GM12878 (cell line): ENCODE measurements at regions not wholly inside any gene's neighbourhood (a gene's known extent, or its start where the extent isn't known, plus 50 kb on each side); places are given as distances from the start of the nearest gene placed in this dataset.

ENCODE experiments used
- ATAC-seq: fragments of 200-7000 bp; cut with Tn5 transposase; 3 replicates; pipeline ENCODE4 v1.9.1; 2020; ENCODE audit warnings: mild to moderate bottlenecking, moderate library complexity
- BruUV-seq: library from RNA; stranded (reverse); fragments of 400-500 nt; replicated peaks from 2 replicates; lab custom pipeline; 2021; lab: Mats Ljungman, UMichigan
- CTCF ChIA-PET: fragments of 300-600 bp; sonication (Branson Sonifier 250); formaldehyde crosslinking; extraction: SDS; loops from one replicate; lab custom pipeline; 2021; ENCODE audit warnings: inconsistent platforms; lab: Yijun Ruan, JAX
- POLR2A ChIA-PET: fragments of 350-600 bp; formaldehyde crosslinking; extraction: SDS; loops from one replicate; lab custom pipeline; 2021; ENCODE audit warnings: inconsistent platforms; lab: Charles Lee
- RAD21 ChIA-PET: fragments of 300-600 bp; sonication (Branson Sonifier 250); formaldehyde crosslinking; loops from one replicate; lab custom pipeline; 2023; ENCODE audit warnings: antibody characterized with exemption; ENCODE audit not compliant: unreplicated experiment; lab: Charles Lee
- SMC1A ChIA-PET: fragments of 300-600 bp; sonication (Branson Sonifier 250); formaldehyde crosslinking; loops from one replicate; lab custom pipeline; 2023; ENCODE audit not compliant: unreplicated experiment, uncharacterized antibody; lab: Charles Lee
- DNase-seq: peaks from one replicate; pipeline ENCODE4 v3.0.0-alpha.2; 2011; ENCODE audit warnings: low read depth, low spot score
- FAIRE-seq: peaks from 3 replicates; lab custom pipeline; 2011; peaks lifted over from hg19 to GRCh38; lab: Jason Lieb, UNC
- H2AFZ ChIP-seq: 2 replicates; pipeline ENCODE4 v1.6.0; 2011; ENCODE audit warnings: low read depth, low read length, control low read depth; ENCODE audit not compliant: control insufficient read depth
- H3K27ac ChIP-seq: 2 replicates; pipeline ENCODE4 v1.5.1; 2011; ENCODE audit warnings: control low read depth; ENCODE audit not compliant: control insufficient read depth, insufficient read depth
- H3K27me3 ChIP-seq, 2 experiments: replicated peaks in 1 of 2; 2 replicates each; pipeline versions ENCODE4 v1.6.0 to v1.6.1; 2011; ENCODE audit warnings: low read length in 1 of 2; ENCODE audit not compliant: control insufficient read depth in 2 of 2, insufficient read depth in 2 of 2
- H3K36me3 ChIP-seq, 2 experiments: 2 replicates each; pipeline ENCODE4 v1.5.1; 2011; ENCODE audit warnings: low read length in 1 of 2; ENCODE audit not compliant: control insufficient read depth in 2 of 2, insufficient read depth in 2 of 2
- H3K4me1 ChIP-seq: 2 replicates; pipeline ENCODE4 v1.6.1; 2011; ENCODE audit warnings: mild to moderate bottlenecking, low read length, moderate library complexity, mixed read lengths; ENCODE audit not compliant: control insufficient read depth, insufficient read depth
- H3K4me2 ChIP-seq: 2 replicates; pipeline ENCODE4 v1.6.0; 2011; ENCODE audit warnings: control low read depth; ENCODE audit not compliant: control insufficient read depth, insufficient read depth
- H3K4me3 ChIP-seq: fragments of 200-600 bp; sonication (generic); 2 replicates; pipeline ENCODE4 v1.5.1; 2016
- H3K79me2 ChIP-seq: 2 replicates; pipeline ENCODE4 v1.6.0; 2011; ENCODE audit warnings: low read length; ENCODE audit not compliant: control insufficient read depth, insufficient read depth
- H3K9ac ChIP-seq: 2 replicates; pipeline ENCODE4 v1.8.0; 2011; ENCODE audit warnings: low read length, control low read depth, mixed read lengths; ENCODE audit not compliant: control insufficient read depth, insufficient read depth
- H3K9me3 ChIP-seq: replicated peaks from 3 replicates; pipeline ENCODE4 v1.5.1; 2011; ENCODE audit warnings: mild to moderate bottlenecking, low read length; ENCODE audit not compliant: control insufficient read depth, insufficient read depth
- H4K20me1 ChIP-seq: 2 replicates; pipeline ENCODE4 v1.6.0; 2011; ENCODE audit not compliant: control insufficient read depth, insufficient read depth
- ATF3 ChIP-seq: IDR thresholded peaks from 2 replicates; pipeline ENCODE4 v1.6.1; 2011; ENCODE audit warnings: low read depth, mild to moderate bottlenecking, low read length, moderate library complexity, borderline replicate concordance; ENCODE audit errors: extremely low read depth
- ATF7 ChIP-seq: fragments of 450-650 bp; IDR thresholded peaks from 2 replicates; pipeline ENCODE4 v1.6.1; 2016; ENCODE audit warnings: low read depth, mild to moderate bottlenecking
- CHD1 ChIP-seq: IDR thresholded peaks from 2 replicates; pipeline ENCODE4 v1.6.1; 2012; ENCODE audit warnings: low read depth, low read length, improper control_type of control experiment
- CREM ChIP-seq: IDR thresholded peaks from 2 replicates; pipeline ENCODE4 v1.6.1; 2014; ENCODE audit warnings: antibody characterized with exemption, low read depth
- E4F1 ChIP-seq: fragments of 450-650 bp; IDR thresholded peaks from 2 replicates; pipeline ENCODE4 v1.6.1; 2018; ENCODE audit warnings: borderline replicate concordance, mild to moderate bottlenecking; ENCODE audit not compliant: partially characterized antibody
- NR2F1 ChIP-seq: fragments of 450-650 bp; conservative IDR thresholded peaks from 2 replicates; pipeline ENCODE4 v1.6.1; 2017; ENCODE audit warnings: mild to moderate bottlenecking
- PAX8 ChIP-seq: fragments of 450-650 bp; IDR thresholded peaks from 2 replicates; pipeline ENCODE4 v1.6.1; 2017; ENCODE audit warnings: mild to moderate bottlenecking, moderate library complexity
- RELB ChIP-seq: fragments of 450-650 bp; IDR thresholded peaks from 2 replicates; pipeline ENCODE4 v1.6.1; 2017; ENCODE audit warnings: low read depth, mild to moderate bottlenecking, moderate library complexity
- SPI1 ChIP-seq: IDR thresholded peaks from 2 replicates; pipeline ENCODE4 v1.6.1; 2011; ENCODE audit warnings: low read depth, mild to moderate bottlenecking, low read length, moderate library complexity, borderline replicate concordance; ENCODE audit not compliant: insufficient read depth
- USF2 ChIP-seq: IDR thresholded peaks from 2 replicates; pipeline ENCODE4 v1.6.1; 2011; ENCODE audit warnings: low read depth, low read length, improper control_type of control experiment, borderline replicate concordance
- ZNF274 ChIP-seq: IDR thresholded peaks from one replicate; pipeline ENCODE4 v1.8.0; 2011; ENCODE audit not compliant: insufficient read length, insufficient read depth
- WGBS: methylation state at CpG from one replicate; pipeline ENCODE4 v1.1.6; 2016; ENCODE audit warnings: low lambda C conversion rate; ENCODE audit not compliant: insufficient replicate concordance, insufficient coverage; ENCODE audit errors: missing lambda C conversion rate; 5-methylcytosine and 5-hydroxymethylcytosine counted together
- in situ Hi-C: fragments of 300-500 bp; cut with MboI; formaldehyde crosslinking; loops from 9 replicates; pipeline ENCODE4 v1.14.3; 2018; ENCODE audit warnings: mixed read lengths
- intact Hi-C: fragments of 100-400 bp; cut with micrococcal nuclease; formaldehyde crosslinking; loops from one replicate; pipeline ENCODE4 v1.14.2; 2022; ENCODE audit not compliant: unreplicated experiment

GRCh38 chrX:106341823-106342222 is 173.7 kb downstream of the PWWP3B start:
- DNase-seq (no peak), ATAC-seq (no peak), FAIRE-seq (no peak)
- intact Hi-C loops: no loop called here
- no peak overlapping the region for H3K27ac ChIP-seq
- no TSS peak for BruUV-seq
- no peak for TF ChIP-seq CHD1
- no peak for TF ChIP-seq E4F1
- no peak for TF ChIP-seq RELB
- no peak for TF ChIP-seq ATF3
- no peak for TF ChIP-seq CREM
- TF ChIP-seq PAX8: no peak
- TF ChIP-seq SPI1: no peak
- no peak for TF ChIP-seq USF2
- TF ChIP-seq ZNF274: no peak
- no peak for TF ChIP-seq NR2F1
- TF ChIP-seq ATF7: no peak
- no peak overlapping the region for H3K9ac ChIP-seq
- H3K4me3 ChIP-seq: no peak overlapping the region
- H2AFZ ChIP-seq: no peak overlapping the region
- in situ Hi-C loops: no loop called here
- no peak overlapping the region for H3K4me2 ChIP-seq
- H4K20me1 ChIP-seq: no peaks in the 10 kb centered on the region
- H3K4me1 ChIP-seq: no peaks in the 10 kb centered on the region
- POLR2A ChIA-PET: no interaction called here
- H3K9me3 ChIP-seq: no peaks in the 10 kb centered on the region
- H3K36me3 ChIP-seq: no peaks in the 10 kb centered on the region
- no peaks in the 10 kb centered on the region for H3K27me3 ChIP-seq
- RAD21 ChIA-PET: no interaction called here
- H3K79me2 ChIP-seq: no peaks in the 10 kb centered on the region
- CTCF ChIA-PET: no interaction called here
- SMC1A ChIA-PET: no interaction called here
- 5% methylated on average over 3 of the region's 3 CpGs for WGBS
